DND-41 (cell line): ENCODE measurements at regions not wholly inside any gene's neighbourhood (a gene's known extent, or its start where the extent isn't known, plus 50 kb on each side); places are given as distances from the start of the nearest gene placed in this dataset.

Experiments used
- ATAC-seq: fragments of 200-7000 bp; cut with Tn5 transposase; 3 replicates; pipeline ENCODE4 v1.9.1; 2021; ENCODE audit warnings: low read depth; ENCODE audit not compliant: insufficient read depth
- DNase-seq: peaks from one replicate; pipeline ENCODE4 v3.0.0-alpha.2; 2020
- H2AFZ ChIP-seq: 2 replicates; pipeline ENCODE4 v1.6.0; 2012; ENCODE audit warnings: low read depth, low read length
- H3K27ac ChIP-seq: 2 replicates; pipeline ENCODE4 v1.5.1; 2012; ENCODE audit warnings: low read length, inconsistent platforms
- H3K27me3 ChIP-seq: fragments of 200-600 bp; sonication (generic); 2 replicates; pipeline ENCODE4 v1.6.0; 2012; ENCODE audit warnings: low read length, mild to moderate bottlenecking, inconsistent platforms; ENCODE audit not compliant: insufficient read depth, poor library complexity
- H3K36me3 ChIP-seq: 2 replicates; pipeline ENCODE4 v1.5.1; 2012; ENCODE audit warnings: low read length, inconsistent platforms; ENCODE audit not compliant: insufficient read depth
- H3K4me1 ChIP-seq: 2 replicates; pipeline ENCODE4 v1.5.1; 2012; ENCODE audit warnings: mild to moderate bottlenecking, low read length; ENCODE audit not compliant: insufficient read depth
- H3K4me2 ChIP-seq: 2 replicates; pipeline ENCODE4 v1.6.0; 2012; ENCODE audit warnings: mild to moderate bottlenecking, moderate library complexity, low read length, inconsistent platforms; ENCODE audit not compliant: insufficient read depth
- H3K4me3 ChIP-seq, 2 experiments: fragments of 200-600 bp in 1 of 2; shearing (Covaris generic) in 1 of 2; 2 replicates each; pipeline ENCODE4 v1.5.1; 2012 to 2016; ENCODE audit warnings: inconsistent platforms in 2 of 2, low read length in 2 of 2, mild to moderate bottlenecking in 2 of 2, low read depth in 1 of 2, moderate library complexity in 1 of 2
- H3K79me2 ChIP-seq: 2 replicates; pipeline ENCODE4 v1.6.0; 2012; ENCODE audit warnings: low read length, inconsistent platforms; ENCODE audit not compliant: insufficient read depth
- H3K9ac ChIP-seq: 2 replicates; pipeline ENCODE4 v1.6.0; 2012; ENCODE audit warnings: low read depth, mild to moderate bottlenecking, inconsistent platforms, low read length, moderate library complexity
- H3K9me3 ChIP-seq: 2 replicates; pipeline ENCODE4 v1.5.1; 2012; ENCODE audit warnings: low read length, moderate library complexity, mild to moderate bottlenecking, inconsistent platforms; ENCODE audit not compliant: insufficient read depth, severe bottlenecking
- H4K20me1 ChIP-seq: 2 replicates; pipeline ENCODE4 v1.6.0; 2012; ENCODE audit warnings: low read length; ENCODE audit not compliant: insufficient read depth
- EZH2 ChIP-seq: IDR thresholded peaks from 3 replicates; pipeline ENCODE4 v1.6.1; 2012; ENCODE audit warnings: borderline replicate concordance, low read depth, mild to moderate bottlenecking, moderate library complexity, low read length, inconsistent platforms; ENCODE audit not compliant: severe bottlenecking
- TF ChIP-seq, protein P1 (sequence below): IDR thresholded peaks from 2 replicates; pipeline ENCODE4 v1.5.1; 2012; ENCODE audit warnings: borderline replicate concordance, low read length, moderate library complexity, mild to moderate bottlenecking; ENCODE audit not compliant: poor library complexity, severe bottlenecking; ENCODE audit errors: extremely low read depth

DNA sequence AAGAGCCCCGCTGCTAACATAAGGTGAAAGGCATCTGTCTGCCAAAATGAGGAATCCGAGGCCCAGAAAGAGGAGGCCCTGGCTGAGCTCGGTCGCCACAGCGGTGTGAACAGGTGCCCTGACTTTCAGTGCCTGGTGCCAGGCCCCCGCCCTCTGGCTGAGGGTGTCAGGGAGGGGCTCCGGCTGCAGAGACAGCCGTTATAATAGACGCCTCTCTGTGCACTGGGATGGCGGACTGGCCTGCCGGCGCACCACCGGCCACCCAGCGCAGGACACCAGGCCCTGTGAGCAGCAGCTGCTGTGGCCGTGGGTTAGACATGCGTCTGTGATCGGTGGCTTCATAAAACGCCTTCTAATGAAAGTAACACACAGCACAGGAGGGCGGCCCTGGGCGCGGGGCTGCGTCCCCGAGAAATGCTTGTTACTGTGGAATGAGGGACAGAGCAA, 51.4 kb upstream of the ACTRT2 start:
- Histone ChIP-seq H3K9ac (no peak overlapping the region), H3K27ac (no peak overlapping the region), H3K4me3 (no peak overlapping the region), H3K9me3 (no peaks in the 10 kb centered on the region), H3K4me2 (no peak overlapping the region), H3K27me3 (no peaks in the 10 kb centered on the region), H3K36me3 (no peaks in the 10 kb centered on the region), H3K4me1 (no peaks in the 10 kb centered on the region), H2AFZ (no peak overlapping the region), H3K79me2 (no peaks in the 10 kb centered on the region), H4K20me1 (peaks cover 4% of the 10 kb centered on the region; the same call in 1 of the 2 replicates)
- TF ChIP-seq, protein P1, sequence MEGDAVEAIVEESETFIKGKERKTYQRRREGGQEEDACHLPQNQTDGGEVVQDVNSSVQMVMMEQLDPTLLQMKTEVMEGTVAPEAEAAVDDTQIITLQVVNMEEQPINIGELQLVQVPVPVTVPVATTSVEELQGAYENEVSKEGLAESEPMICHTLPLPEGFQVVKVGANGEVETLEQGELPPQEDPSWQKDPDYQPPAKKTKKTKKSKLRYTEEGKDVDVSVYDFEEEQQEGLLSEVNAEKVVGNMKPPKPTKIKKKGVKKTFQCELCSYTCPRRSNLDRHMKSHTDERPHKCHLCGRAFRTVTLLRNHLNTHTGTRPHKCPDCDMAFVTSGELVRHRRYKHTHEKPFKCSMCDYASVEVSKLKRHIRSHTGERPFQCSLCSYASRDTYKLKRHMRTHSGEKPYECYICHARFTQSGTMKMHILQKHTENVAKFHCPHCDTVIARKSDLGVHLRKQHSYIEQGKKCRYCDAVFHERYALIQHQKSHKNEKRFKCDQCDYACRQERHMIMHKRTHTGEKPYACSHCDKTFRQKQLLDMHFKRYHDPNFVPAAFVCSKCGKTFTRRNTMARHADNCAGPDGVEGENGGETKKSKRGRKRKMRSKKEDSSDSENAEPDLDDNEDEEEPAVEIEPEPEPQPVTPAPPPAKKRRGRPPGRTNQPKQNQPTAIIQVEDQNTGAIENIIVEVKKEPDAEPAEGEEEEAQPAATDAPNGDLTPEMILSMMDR = no peak
- no peak for TF ChIP-seq EZH2
- DNase-seq (no peak), ATAC-seq (no peak)

DNA sequence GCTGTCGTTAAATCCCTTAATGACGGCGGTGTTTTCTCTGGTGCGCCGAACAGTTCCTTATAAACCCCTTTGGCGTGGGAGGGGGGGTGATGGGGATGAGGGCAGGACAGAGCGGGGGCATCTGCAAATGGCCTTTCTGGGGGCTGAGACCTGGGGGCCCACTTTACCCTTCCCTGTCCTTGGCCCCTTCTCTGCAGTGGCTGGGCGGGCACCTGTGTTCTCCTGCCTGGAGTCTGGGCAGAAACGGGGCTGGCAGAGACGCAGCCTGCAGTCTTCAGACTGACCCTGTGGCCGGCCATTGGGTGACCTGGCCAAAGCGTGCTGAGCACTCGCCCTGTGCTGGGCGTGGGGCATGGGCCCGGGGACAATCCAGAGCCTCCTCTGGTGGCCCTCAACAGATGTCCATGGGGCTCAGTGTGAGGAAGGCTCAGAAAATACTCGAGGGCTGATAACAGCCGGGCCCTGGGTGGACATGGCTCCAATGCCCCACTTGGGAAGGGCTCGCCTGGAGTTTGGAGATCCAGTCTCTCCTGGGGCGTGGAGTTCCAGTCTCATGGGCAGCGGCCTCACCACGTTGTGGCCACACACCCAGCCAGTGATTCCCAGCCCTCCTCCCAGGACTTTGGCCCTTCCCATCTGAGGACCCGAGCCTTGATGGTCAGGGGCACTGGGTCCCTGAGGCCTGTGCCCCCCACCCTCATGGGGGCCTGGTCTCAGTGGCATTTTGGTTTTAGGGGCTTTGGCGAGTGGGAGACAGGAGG, 50.8 kb upstream of the ACTRT2 start:
- Histone ChIP-seq H3K9ac (no peak overlapping the region), H3K9me3 (no peaks in the 10 kb centered on the region), H3K4me3 (no peak overlapping the region), H3K27ac (no peak overlapping the region), H2AFZ (no peak overlapping the region), H3K27me3 (no peaks in the 10 kb centered on the region), H3K36me3 (no peaks in the 10 kb centered on the region), H3K4me2 (no peak overlapping the region), H3K4me1 (no peaks in the 10 kb centered on the region), H4K20me1 (peaks cover 4% of the 10 kb centered on the region; the same call in 1 of the 2 replicates), H3K79me2 (no peaks in the 10 kb centered on the region)
- DNase-seq (no peak), ATAC-seq (no peak)
- TF ChIP-seq EZH2 = no peak
- TF ChIP-seq, protein P1 = no peak

DNA sequence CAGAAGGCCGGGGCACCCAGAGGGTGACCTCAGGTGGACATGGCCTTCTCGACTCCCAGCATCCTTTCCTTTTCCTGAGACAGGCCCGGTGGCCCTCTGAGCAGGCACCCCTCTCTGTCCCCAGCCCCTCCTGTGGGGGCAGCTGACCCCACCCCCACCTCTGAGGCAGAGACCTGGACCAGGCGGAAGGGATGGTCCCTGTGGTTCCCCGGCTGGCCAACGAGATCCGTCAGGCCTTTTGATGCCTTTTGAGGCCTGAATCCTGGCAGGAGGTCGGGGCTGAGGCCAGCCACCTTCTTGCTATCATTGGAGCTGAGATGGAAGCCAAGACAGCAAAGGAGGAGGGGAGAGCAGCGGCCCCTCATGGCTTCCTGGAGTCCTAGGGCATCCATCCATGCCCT, 50.2 kb upstream of the ACTRT2 start:
- H3K27me3 ChIP-seq = no peaks in the 10 kb centered on the region

More for the DNA sequence above, 50.2 kb upstream of the ACTRT2 start:
- Histone ChIP-seq H3K4me3 (no peak overlapping the region), H3K79me2 (no peaks in the 10 kb centered on the region), H3K36me3 (no peaks in the 10 kb centered on the region), H3K9ac (no peak overlapping the region), H3K27ac (no peak overlapping the region), H2AFZ (no peak overlapping the region), H3K4me2 (no peak overlapping the region), H3K9me3 (no peaks in the 10 kb centered on the region), H4K20me1 (peaks cover 4% of the 10 kb centered on the region; the same call in 1 of the 2 replicates), H3K4me1 (no peaks in the 10 kb centered on the region)
- ATAC-seq (no peak), DNase-seq (no peak)
- TF ChIP-seq, protein P1 = no peak
- no peak for TF ChIP-seq EZH2
